GM19328 (cell line): ENCODE measurements at regions not wholly inside any gene's neighbourhood (a gene's known extent, or its start where the extent isn't known, plus 50 kb on each side); places are given as distances from the start of the nearest gene placed in this dataset.

ENCODE experiments used
- ATAC-seq: cut with Tn5 transposase; IDR thresholded peaks from one replicate; pipeline ENCODE4 v1.9.1; 2021; ENCODE audit warnings: mild to moderate bottlenecking, moderate library complexity; ENCODE audit not compliant: unreplicated experiment

DNA sequence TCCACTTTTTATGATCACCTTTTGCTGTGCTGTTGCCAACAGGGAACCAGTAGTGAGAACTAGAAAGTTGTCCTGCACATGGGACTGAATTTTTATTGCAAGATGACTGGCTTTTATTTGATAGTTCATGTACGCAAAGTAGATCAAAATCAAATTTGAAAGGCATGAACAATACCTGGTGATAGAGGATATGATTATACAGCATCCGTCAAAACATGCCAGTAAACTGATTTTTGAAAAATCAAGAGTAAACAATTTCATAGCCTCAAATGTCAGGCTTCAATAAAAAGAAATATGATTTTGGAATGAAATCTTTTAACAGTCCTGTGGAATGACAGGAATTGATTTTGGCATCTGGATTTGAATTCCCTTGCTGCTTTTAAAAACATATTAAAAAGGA is 219.6 kb upstream of the LRRN1 start:
- no peak for ATAC-seq

DNA sequence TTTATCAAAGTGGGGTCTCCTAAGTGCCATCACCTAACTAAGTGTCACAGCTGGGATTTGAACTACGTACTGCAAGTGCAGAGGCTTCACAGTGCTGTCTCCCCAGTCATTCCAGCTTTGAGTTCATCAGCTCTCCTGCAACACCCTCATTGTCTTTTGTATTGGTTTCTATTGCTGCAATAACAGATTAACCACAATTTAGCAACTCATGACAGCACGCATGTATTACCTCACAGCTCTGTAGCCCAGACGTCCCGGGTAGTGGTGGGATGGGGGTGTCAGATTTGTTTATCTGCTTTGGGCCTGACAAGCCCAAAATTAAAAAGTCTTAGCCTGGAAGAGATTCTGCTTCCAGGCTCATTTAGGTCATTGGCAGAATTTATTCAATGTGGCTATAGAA is 220.5 kb upstream of the LRRN1 start:
- no peak for ATAC-seq

- ATAC-seq = no peak
Observed at GRCh38 chr3:3577823-3578222, 221.4 kb upstream of the LRRN1 start.

DNA sequence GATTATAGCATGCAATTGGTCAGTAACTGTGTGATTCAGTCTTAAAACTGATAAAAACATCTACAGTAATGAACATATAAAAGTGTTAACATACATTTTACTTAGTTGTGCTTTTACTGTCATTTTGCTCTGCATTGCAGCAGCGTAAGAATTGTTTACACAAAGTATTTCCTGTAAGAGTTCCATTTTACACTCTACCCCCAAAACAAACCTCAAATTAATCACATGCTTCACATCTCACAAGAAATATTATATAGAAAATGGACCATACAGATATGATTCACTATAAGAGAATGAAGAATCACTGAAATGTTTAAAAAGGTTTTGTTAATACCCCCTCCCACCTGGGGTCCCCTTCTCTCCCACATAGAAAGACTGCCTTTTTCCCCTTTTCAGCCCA is 225.9 kb upstream of the LRRN1 start:
- no peak for ATAC-seq

DNA sequence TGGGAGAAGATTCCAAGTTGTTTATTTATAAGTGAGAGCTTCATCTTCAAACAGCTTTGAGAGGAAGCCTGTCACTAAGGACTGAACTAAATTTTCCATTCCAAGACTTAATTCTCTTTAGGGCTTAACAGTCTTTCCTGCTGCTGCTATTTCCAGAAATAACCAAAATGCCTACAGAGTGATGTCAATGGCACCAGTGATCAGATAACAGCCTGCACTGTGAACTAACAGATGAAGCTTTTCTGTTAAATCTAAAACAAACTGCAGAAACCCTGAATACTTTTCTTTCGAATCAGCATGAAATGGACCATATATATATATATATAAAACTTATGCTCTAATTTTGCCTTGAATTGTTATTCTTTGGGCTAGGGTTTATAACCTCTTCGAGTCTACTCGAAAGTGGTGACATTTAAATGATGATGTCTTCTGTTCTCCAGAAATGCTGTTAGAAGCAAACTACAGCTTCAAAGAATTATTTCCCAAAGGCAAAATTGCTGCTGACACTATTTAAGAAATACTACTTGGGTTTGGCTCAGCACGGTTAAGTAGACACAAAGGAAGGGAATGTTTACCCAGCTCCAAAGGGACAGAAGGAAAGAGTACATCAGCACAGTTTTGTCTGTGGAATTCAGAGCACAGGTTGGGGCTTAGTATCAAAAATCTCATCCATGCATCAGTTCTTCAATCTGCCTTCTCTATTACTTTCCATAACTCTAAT is 238.5 kb upstream of the LRRN1 start:
- no peak for ATAC-seq

DNA sequence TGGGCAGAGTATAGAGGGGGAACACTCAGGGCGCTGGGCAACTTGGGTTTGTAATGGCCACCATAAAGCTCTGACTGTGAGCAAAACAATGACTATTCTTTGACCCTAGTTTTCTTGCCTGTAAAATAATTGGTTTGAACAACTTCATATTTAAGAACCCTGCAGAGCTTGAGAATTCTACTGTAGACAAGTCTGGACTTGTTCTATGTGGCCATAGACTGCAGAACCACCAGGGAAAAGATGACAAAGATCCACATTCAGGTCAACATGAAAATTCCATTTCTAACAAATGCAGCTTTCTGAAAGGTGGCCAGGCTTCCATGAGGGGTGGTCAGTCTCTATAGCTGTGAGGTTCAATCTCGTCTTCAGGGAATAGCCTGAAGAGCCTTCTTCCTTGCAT is 239.4 kb upstream of the LRRN1 start:
- no peak for ATAC-seq

GRCh38 chr3:3556078-3556477 is 243.2 kb upstream of the LRRN1 start:
- ATAC-seq = no peak

DNA sequence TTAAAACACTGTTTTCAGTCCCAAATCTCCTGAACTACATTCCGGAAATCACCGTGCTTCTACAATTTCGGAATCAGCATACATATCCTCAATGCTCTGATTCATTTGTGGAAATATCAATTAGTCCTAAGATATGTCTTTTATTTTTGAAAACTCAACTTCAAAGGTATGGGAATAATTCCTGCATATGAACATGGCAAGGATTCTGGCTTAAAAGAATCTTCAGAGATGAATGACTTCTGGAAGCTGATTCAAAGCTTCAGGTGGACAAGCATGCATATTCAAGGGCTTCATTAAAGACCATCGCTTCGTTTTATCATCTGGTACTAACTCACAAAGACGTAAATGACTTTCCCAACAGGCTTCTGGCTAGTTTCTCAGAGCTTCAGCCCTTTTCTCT is 246.0 kb upstream of the LRRN1 start:
- ATAC-seq = no peak

GRCh38 chr3:3552761-3553160 is 246.5 kb upstream of the LRRN1 start:
- no peak for ATAC-seq

GRCh38 chr3:3551981-3552380 is 247.2 kb upstream of the LRRN1 start:
- ATAC-seq = no peak

GRCh38 chr3:3545360-3545759 is 253.9 kb upstream of the LRRN1 start:
- no peak for ATAC-seq

- ATAC-seq = no peak
Observed at GRCh38 chr3:3538451-3538850, 260.8 kb upstream of the LRRN1 start.

DNA sequence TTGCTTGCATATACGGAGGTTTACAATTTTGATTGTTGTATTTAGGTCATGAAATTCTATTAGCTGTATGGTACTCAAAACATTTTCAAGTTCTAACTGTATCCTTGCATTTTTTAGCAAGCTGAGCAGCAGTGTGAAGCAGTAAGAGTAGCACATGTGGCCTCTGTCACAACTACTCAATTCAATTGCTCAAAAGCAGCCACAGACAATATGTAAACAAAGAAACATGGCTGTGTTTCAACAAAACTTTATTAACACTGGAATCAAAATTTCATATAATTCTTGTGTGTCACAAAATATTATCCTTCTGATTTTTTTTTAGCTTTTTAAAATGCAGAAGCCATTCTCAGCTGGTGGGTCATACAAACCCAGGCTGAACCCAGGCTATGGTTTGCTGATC is 266.7 kb upstream of the LRRN1 start:
- ATAC-seq = no peak

GRCh38 chr3:3531476-3531875 is 267.8 kb upstream of the LRRN1 start:
- ATAC-seq = no peak

GRCh38 chr3:3519266-3519665 is 280.0 kb upstream of the LRRN1 start:
- no peak for ATAC-seq

DNA sequence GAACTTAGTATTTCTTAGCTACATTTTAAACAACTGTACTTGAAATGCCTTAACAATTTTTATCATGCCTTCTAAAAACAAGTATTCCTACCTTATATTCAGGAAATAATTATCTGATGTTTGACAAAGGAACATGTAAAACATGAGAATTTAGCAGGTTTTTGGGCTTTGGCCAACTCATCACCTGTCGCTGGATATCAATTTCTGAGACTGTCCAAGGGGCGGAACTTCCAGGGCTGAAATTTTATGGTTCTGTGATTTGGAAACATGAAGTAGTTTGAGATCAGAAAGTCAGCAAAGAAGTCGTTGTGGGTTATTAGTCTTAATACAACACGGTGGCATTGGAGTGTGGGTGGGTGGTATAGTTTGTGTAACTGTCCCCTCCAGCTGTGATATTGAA is 282.2 kb upstream of the LRRN1 start:
- no peak for ATAC-seq

DNA sequence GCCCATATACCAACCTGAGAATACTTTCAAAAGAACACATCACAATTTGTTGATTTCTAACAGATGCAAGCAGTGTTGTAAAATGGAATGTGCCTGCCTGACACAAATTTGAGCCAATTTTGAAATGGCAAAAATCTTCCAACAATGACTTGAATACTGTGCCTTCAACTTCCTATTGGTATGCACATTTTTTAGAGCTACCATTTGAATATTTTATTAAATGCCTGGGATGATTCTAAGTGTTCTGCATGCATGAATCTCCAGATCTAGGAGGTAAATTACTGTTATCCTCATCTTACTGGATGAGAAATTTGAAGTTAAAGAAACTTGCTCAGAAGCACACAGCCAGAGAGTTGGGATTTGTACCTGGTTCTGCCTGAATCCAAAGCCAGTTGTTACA is 282.8 kb upstream of the LRRN1 start:
- ATAC-seq = no peak

DNA sequence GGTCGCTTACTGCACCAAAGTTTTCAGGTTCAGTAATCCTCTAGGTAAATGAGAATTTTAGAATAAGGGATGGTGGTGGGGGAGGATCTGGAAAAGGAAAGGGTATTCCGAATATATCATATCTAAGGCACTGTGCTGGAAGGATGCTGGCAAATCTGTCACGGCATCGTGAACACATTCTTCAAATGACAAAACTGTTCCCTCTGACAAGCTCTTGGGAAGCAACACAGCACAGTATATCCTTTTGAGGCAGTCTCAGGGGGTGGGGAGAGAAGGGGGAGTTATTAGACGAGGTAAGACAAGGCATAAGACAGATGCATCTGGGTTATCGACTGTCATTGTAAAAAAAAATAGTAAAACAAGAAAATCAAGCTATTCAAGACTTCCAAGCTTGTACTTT is 289.6 kb upstream of the LRRN1 start:
- no peak for ATAC-seq

DNA sequence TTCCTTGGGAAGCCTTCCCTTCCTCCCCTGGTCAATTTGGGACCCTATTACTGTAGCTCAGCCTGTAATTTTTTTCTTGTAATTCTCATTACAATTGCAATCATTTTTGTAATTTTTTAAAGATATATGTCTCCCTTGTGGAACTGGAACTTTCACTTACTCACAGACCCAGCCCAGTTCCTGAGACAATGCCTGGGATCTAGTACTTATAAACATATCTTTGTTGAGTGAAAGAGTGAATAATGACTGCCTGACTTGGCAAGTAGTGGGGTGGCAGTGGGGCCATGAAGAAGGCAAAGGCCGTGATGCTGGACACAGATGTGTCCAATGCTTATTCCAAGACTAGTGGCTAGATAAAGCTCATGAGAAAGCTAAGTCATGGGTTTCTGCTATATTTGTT is 294.5 kb upstream of the LRRN1 start:
- no peak for ATAC-seq

GRCh38 chr3:3503411-3503810 is 295.8 kb upstream of the LRRN1 start:
- no peak for ATAC-seq

GRCh38 chr3:3499987-3500386 is 299.2 kb upstream of the LRRN1 start:
- no peak for ATAC-seq

DNA sequence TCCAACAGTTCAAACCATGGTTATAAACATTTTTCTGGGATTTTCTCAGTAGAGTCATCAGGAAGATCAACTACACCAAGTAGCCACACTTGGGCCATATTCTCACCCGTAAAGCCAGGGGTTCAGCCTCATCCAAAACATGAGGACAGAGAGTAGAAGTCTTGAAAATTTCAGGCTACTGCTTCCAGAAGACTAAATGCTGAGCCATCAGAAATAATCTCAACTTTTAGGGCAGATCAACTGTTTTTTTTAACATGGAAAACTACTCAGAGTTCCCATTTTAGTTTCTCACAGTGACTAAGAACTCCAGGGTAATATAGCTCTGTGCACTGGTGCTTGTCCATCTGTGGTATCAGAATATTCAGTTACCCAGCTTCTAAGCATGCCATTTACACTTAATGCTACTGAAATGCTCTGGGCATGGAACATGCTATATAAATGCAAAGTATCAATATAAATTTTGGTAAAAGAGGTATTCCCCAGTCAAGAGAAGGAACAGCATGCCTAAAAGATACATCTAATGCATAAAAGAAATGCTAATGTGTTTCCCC is 300.1 kb upstream of the LRRN1 start:
- no peak for ATAC-seq

DNA sequence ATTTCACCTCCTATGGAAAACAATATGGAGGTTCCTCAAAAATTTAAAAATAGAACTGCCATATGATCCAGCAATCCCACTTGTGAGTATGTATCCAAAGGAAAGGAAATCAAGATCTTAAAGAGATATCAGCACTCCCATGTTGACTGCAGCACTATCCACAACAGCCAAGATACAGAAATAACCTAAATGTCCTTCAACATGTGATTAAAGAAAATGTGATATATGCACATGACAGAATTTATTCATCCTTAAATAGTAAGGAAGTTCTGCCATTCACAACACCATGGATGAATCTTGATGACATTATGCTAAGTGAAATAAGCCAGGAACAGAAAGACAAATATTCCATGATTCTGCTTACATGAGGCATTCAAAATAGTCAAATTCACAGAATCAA is 303.6 kb upstream of the LRRN1 start:
- no peak for ATAC-seq
